ENCODE measurements at regions not wholly inside any gene's neighbourhood (a gene's known extent, or its start where the extent isn't known, plus 50 kb on each side); places are given as distances from the start of the nearest gene placed in this dataset.
A peak's percentile ranks its signal among the peaks of the same experiment; 100 is the strongest.

GRCh38 chr7:94303695-94304094 is 91.0 kb upstream of the COL1A2 start:
- peak; percentile 55 for DNase-seq (ENCODE audit: low read depth, low spot score)
- Histone ChIP-seq H3K9ac (replicated peaks; ENCODE audit: extremely low read depth, insufficient read depth, low read length) (no peak overlapping the region), H4K20me1 (replicated peaks; ENCODE audit: control insufficient read depth, extremely low read depth, insufficient read depth, low read length) (no peaks in the 10 kb centered on the region), H3K79me2 (ENCODE audit: control insufficient read depth, insufficient read depth, low read length) (no peaks in the 10 kb centered on the region), H3K4me2 (ENCODE audit: insufficient read depth, low read length) (no peak overlapping the region), H3K9me1 (replicated peaks; ENCODE audit: control insufficient read depth, extremely low read depth, insufficient read depth, low read length) (no peaks in the 10 kb centered on the region), H2AFZ (ENCODE audit: low read depth, low read length) (peak overlapping the region; percentile 81), H3K27me3 (ENCODE audit: control insufficient read depth in 2 of 2, insufficient read depth in 2 of 2, low read length in 2 of 2) (no peaks in the 10 kb centered on the region), H3K27ac (ENCODE audit: insufficient read depth, low read depth, low read length) (no peak overlapping the region), H3K4me1 (ENCODE audit: control insufficient read depth, extremely low read depth, insufficient read depth, low read length) (peaks cover 32% of the 10 kb centered on the region), H3K4me3 (replicated peaks in 1 of 3; ENCODE audit: insufficient read depth in 1 of 3, low read depth in 1 of 3, low read length in 3 of 3) (no peak overlapping the region), H3K36me3 (ENCODE audit: control insufficient read depth in 2 of 2, extremely low read depth in 1 of 2, insufficient read depth in 2 of 2, low read length in 2 of 2) (no peaks in the 10 kb centered on the region), H3K9me3 (replicated peaks; ENCODE audit: control insufficient read depth, insufficient read depth, low read length) (no peaks in the 10 kb centered on the region)
- no TSS peak for BruUV-seq (replicated peaks)
- no peak for FAIRE-seq
- CTCF ChIA-PET = interaction anchor here (1.6 to 1.7 kb wide), 2 partner anchors 10 to 92 kb away, joined by 5 to 6 read pairs; partner anchors contain the start of gene COL1A2
- dilution Hi-C loops (cut with MboI; ENCODE audit: extremely low pct_ligation_motif_present, low sequenced_read_pairs) = no loop called here
- intact Hi-C loops (cut with micrococcal nuclease) = no loop called here
- TF ChIP-seq, protein P1, sequence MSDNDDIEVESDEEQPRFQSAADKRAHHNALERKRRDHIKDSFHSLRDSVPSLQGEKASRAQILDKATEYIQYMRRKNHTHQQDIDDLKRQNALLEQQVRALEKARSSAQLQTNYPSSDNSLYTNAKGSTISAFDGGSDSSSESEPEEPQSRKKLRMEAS (IDR thresholded peaks at IDR 0.05; ENCODE audit: insufficient read depth, insufficient read length) = no peak
- TF ChIP-seq POLR2A (IDR thresholded peaks at IDR 0.05; ENCODE audit: low read depth, low read length) (no peak), POLR2AphosphoS5 (IDR thresholded peaks at IDR 0.05; ENCODE audit: insufficient read depth, low read depth, low read length) (no peak)
- TF ChIP-seq, protein P2, sequence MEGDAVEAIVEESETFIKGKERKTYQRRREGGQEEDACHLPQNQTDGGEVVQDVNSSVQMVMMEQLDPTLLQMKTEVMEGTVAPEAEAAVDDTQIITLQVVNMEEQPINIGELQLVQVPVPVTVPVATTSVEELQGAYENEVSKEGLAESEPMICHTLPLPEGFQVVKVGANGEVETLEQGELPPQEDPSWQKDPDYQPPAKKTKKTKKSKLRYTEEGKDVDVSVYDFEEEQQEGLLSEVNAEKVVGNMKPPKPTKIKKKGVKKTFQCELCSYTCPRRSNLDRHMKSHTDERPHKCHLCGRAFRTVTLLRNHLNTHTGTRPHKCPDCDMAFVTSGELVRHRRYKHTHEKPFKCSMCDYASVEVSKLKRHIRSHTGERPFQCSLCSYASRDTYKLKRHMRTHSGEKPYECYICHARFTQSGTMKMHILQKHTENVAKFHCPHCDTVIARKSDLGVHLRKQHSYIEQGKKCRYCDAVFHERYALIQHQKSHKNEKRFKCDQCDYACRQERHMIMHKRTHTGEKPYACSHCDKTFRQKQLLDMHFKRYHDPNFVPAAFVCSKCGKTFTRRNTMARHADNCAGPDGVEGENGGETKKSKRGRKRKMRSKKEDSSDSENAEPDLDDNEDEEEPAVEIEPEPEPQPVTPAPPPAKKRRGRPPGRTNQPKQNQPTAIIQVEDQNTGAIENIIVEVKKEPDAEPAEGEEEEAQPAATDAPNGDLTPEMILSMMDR (IDR thresholded peaks at IDR 0.05; ENCODE audit: extremely low read depth in 1 of 2, insufficient read depth in 1 of 2, low read depth in 1 of 2, low read length in 2 of 2) = no peak
- POLR2A ChIA-PET = no interaction called here

- ChIA-PET POLR2A (no interaction called here), CTCF (interaction anchor here (1.7 kb wide), 1 partner anchor 90 kb away, joined by 5 read pairs; the partner anchor contains the start of gene COL1A2)
- DNase-seq (ENCODE audit: low read depth, low spot score) = no peak
- no peaks in the 10 kb centered on the region for H4K20me1 ChIP-seq (replicated peaks; ENCODE audit: control insufficient read depth, extremely low read depth, insufficient read depth, low read length)
- no peak for FAIRE-seq
- no peak overlapping the region for H3K9ac ChIP-seq (replicated peaks; ENCODE audit: extremely low read depth, insufficient read depth, low read length)
- H3K36me3 ChIP-seq (ENCODE audit: control insufficient read depth in 2 of 2, extremely low read depth in 1 of 2, insufficient read depth in 2 of 2, low read length in 2 of 2) = no peaks in the 10 kb centered on the region
- peaks cover 32% of the 10 kb centered on the region for H3K4me1 ChIP-seq (ENCODE audit: control insufficient read depth, extremely low read depth, insufficient read depth, low read length)
- dilution Hi-C loops (cut with MboI; ENCODE audit: extremely low pct_ligation_motif_present, low sequenced_read_pairs) = no loop called here
- no peaks in the 10 kb centered on the region for H3K9me3 ChIP-seq (replicated peaks; ENCODE audit: control insufficient read depth, insufficient read depth, low read length)
- no peaks in the 10 kb centered on the region for H3K27me3 ChIP-seq (ENCODE audit: control insufficient read depth in 2 of 2, insufficient read depth in 2 of 2, low read length in 2 of 2)
- no peak overlapping the region for H3K4me2 ChIP-seq (ENCODE audit: insufficient read depth, low read length)
- intact Hi-C loops (cut with micrococcal nuclease) = no loop called here
- TF ChIP-seq POLR2AphosphoS5 (IDR thresholded peaks at IDR 0.05; ENCODE audit: insufficient read depth, low read depth, low read length) = no peak
- TF ChIP-seq POLR2A (IDR thresholded peaks at IDR 0.05; ENCODE audit: low read depth, low read length) = no peak
- TF ChIP-seq, protein P2 (IDR thresholded peaks at IDR 0.05; ENCODE audit: extremely low read depth in 1 of 2, insufficient read depth in 1 of 2, low read depth in 1 of 2, low read length in 2 of 2) = no peak
- no peak for TF ChIP-seq MYC (IDR thresholded peaks at IDR 0.05; ENCODE audit: low read depth, low read length)
- TF ChIP-seq EZH2 (IDR thresholded peaks at IDR 0.05; ENCODE audit: borderline replicate concordance, low read depth, low read length, severe bottlenecking) = no peak
- TF ChIP-seq GATA2 (IDR thresholded peaks at IDR 0.05; ENCODE audit: insufficient read depth, insufficient read length, low read depth, low read length) = no peak
- TF ChIP-seq FOS (IDR thresholded peaks at IDR 0.05; ENCODE audit: borderline replicate concordance, insufficient read depth, low read length) = no peak
- TF ChIP-seq, protein P1 (IDR thresholded peaks at IDR 0.05; ENCODE audit: insufficient read depth, insufficient read length) = no peak
- TF ChIP-seq JUN (IDR thresholded peaks at IDR 0.05; ENCODE audit: borderline replicate concordance, insufficient read depth, insufficient read length, low read depth) = no peak
- no TSS peak for BruUV-seq (replicated peaks)
- H2AFZ ChIP-seq (ENCODE audit: low read depth, low read length) = no peak overlapping the region
- H3K4me3 ChIP-seq (replicated peaks in 1 of 3; ENCODE audit: insufficient read depth in 1 of 3, low read depth in 1 of 3, low read length in 3 of 3) = no peak overlapping the region
- H3K27ac ChIP-seq (ENCODE audit: insufficient read depth, low read depth, low read length) = no peak overlapping the region
- H3K79me2 ChIP-seq (ENCODE audit: control insufficient read depth, insufficient read depth, low read length) = no peaks in the 10 kb centered on the region
- no peaks in the 10 kb centered on the region for H3K9me1 ChIP-seq (replicated peaks; ENCODE audit: control insufficient read depth, extremely low read depth, insufficient read depth, low read length)
Measured at GRCh38 chr7:94304878-94305277, 89.8 kb upstream of the COL1A2 start.
